Left lung (tissue), 4 donors: ENCODE measurements at regions not wholly inside any gene's neighbourhood (a gene's known extent, or its start where the extent isn't known, plus 50 kb on each side); places are given as distances from the start of the nearest gene placed in this dataset.

Source experiments
- ATAC-seq: fragments of 200-7000 bp; cut with Tn5 transposase; one replicate; pipeline ENCODE4 v1.9.1; 2020; ENCODE audit warnings: moderate library complexity
- DNase-seq, 4 donors: peaks; one replicate each; pipeline ENCODE4 v3.0.0-alpha.2; 2013 to 2020
- H3K27ac ChIP-seq, 2 donors: fragments of 200-600 bp; sonication (generic) in 1 of 2; one replicate each; pipeline versions ENCODE4 v1.5.0 to v1.8.0; 2020 to 2021
- H3K27me3 ChIP-seq, 2 donors: fragments of 200-600 bp; sonication (generic) in 1 of 2; one replicate each; pipeline versions ENCODE4 v1.5.0 to v1.8.0; 2020 to 2021
- H3K36me3 ChIP-seq, 2 donors: fragments of 200-600 bp; sonication (generic) in 1 of 2; one replicate each; pipeline versions ENCODE4 v1.5.0 to v1.8.0; 2020 to 2021
- H3K4me1 ChIP-seq, 2 donors: fragments of 200-600 bp; one replicate each; pipeline ENCODE4 v1.8.0; 2021
- H3K4me3 ChIP-seq, 2 donors: fragments of 200-600 bp; sonication (generic) in 1 of 2; one replicate each; pipeline versions ENCODE4 v1.5.0 to v1.8.0; 2020 to 2021; ENCODE audit warnings: mild to moderate bottlenecking in 1 of 2
- H3K9me3 ChIP-seq, 2 donors: fragments of 200-600 bp; sonication (generic) in 1 of 2; one replicate each; pipeline versions ENCODE4 v1.5.0 to v1.8.0; 2020 to 2021
- CTCF ChIP-seq, 2 donors: fragments of 200-600 bp; sonication (generic) in 1 of 2; IDR thresholded peaks; one replicate each; pipeline versions ENCODE4 v1.5.0 to v1.8.0; 2021; ENCODE audit warnings: antibody characterized with exemption in 2 of 2
- intact Hi-C, 2 donors: fragments of 100-400 bp; cut with DNase I; formaldehyde crosslinking; loops; one replicate each; pipeline versions ENCODE4 v1.11.2 to v1.14.2; 2022
- donor health status: DM: no; HTN: yes; CAD: no.
- donor health status: DM: no; HTN: no; CAD: no.

- Histone ChIP-seq H3K4me3 (no peak overlapping the region), H3K4me1 (no peaks in the 10 kb centered on the region), H3K27ac (no peak overlapping the region), H3K9me3 (no peaks in the 10 kb centered on the region), H3K27me3 (no peaks in the 10 kb centered on the region), H3K36me3 (no peaks in the 10 kb centered on the region)
- peak in 2 of 4 donors; percentile 26 to 61 for DNase-seq
- peak; percentile 84 for ATAC-seq
- TF ChIP-seq CTCF (IDR thresholded peaks at IDR 0.05), result peak; percentile 25 to 38
- intact Hi-C loops, result no loop called here
Measured at GRCh38 chr11:22920939-22921565, 60.8 kb upstream of the CCDC179 start.

- ATAC-seq, result no peak
- Histone ChIP-seq H3K4me3 (no peak overlapping the region), H3K27ac (no peak overlapping the region), H3K27me3 (no peaks in the 10 kb centered on the region), H3K4me1 (no peaks in the 10 kb centered on the region), H3K36me3 (no peaks in the 10 kb centered on the region), H3K9me3 (no peaks in the 10 kb centered on the region)
- intact Hi-C loops, result no loop called here
- DNase-seq, result no peak
- no peak for TF ChIP-seq CTCF (IDR thresholded peaks at IDR 0.05)
Measured at GRCh38 chr11:22922672-22923071, 62.4 kb upstream of the CCDC179 start.

- Histone ChIP-seq H3K4me1 (no peaks in the 10 kb centered on the region), H3K27me3 (no peaks in the 10 kb centered on the region), H3K4me3 (no peak overlapping the region), H3K27ac (no peak overlapping the region), H3K9me3 (no peaks in the 10 kb centered on the region), H3K36me3 (no peaks in the 10 kb centered on the region)
- intact Hi-C loops, result no loop called here
- ATAC-seq (no peak), DNase-seq (no peak)
- no peak for TF ChIP-seq CTCF (IDR thresholded peaks at IDR 0.05)
Measured at GRCh38 chr11:22923561-22923960, 63.3 kb upstream of the CCDC179 start.

- DNase-seq (no peak), ATAC-seq (no peak)
- no peaks in the 10 kb centered on the region for H3K27me3 ChIP-seq
- no peak overlapping the region for H3K27ac ChIP-seq
- no peaks in the 10 kb centered on the region for H3K9me3 ChIP-seq
- H3K36me3 ChIP-seq, result no peaks in the 10 kb centered on the region
- TF ChIP-seq CTCF (IDR thresholded peaks at IDR 0.05), result no peak
- intact Hi-C loops, result no loop called here
- no peak overlapping the region for H3K4me3 ChIP-seq
- H3K4me1 ChIP-seq, result no peaks in the 10 kb centered on the region
Measured at GRCh38 chr11:22926341-22926740, 66.1 kb upstream of the CCDC179 start.

- no peak for ATAC-seq
- Histone ChIP-seq H3K4me3 (no peak overlapping the region), H3K27ac (no peak overlapping the region), H3K27me3 (no peaks in the 10 kb centered on the region), H3K9me3 (no peaks in the 10 kb centered on the region), H3K36me3 (no peaks in the 10 kb centered on the region), H3K4me1 (no peaks in the 10 kb centered on the region)
- no peak for DNase-seq
- intact Hi-C loops, result no loop called here
- TF ChIP-seq CTCF (IDR thresholded peaks at IDR 0.05), result no peak
Measured at GRCh38 chr11:22927793-22928192, 67.5 kb upstream of the CCDC179 start.
